ENCODE measurements at regions not wholly inside any gene's neighbourhood (a gene's known extent, or its start where the extent isn't known, plus 50 kb on each side); places are given as distances from the start of the nearest gene placed in this dataset.
A peak's percentile ranks its signal among the peaks of the same experiment; 100 is the strongest.
"Not testable (repeated sequence)": the region's sequence is repeated elsewhere in the genome, so short reads cannot be mapped to it uniquely, and the experiment has no call there.

DNA sequence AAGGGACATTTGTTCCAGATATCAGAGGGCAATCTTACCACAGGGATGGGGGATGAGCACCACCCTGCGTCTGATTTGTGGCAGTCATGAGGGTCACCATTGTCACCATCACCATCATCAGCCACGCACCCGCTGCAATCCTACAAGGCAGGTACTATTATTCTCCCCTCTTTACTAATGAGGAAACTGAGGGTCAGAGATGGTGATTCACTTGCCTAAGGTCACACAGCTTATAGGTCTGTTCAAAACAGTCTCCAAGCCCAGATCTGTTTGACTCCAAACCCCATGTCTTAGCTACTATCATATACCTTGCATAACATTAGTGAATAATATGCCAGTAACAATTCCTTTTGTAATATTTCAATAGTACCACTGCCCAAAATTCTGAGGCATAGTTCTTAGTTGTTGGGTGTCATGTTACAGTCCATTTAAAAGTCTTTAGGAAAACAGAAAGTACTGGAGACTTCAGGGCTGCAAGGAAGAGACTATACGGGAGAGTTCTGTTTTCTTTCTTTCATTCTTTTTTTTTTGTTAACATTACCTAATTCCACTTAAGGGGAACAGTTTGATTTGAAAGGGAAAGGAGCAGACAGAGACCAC lies 166.4 kb downstream of the C16orf95 start:
- H3K4me3 ChIP-seq, result no peak overlapping the region
- peaks cover 16% of the 10 kb centered on the region for H3K4me1 ChIP-seq
- no peak for TF ChIP-seq Cebpa-rat (IDR thresholded peaks at IDR 0.05)
- no peaks in the 10 kb centered on the region for H4K20me1 ChIP-seq
- H3K4me2 ChIP-seq, result no peak overlapping the region
- H3K36me3 ChIP-seq, result no peaks in the 10 kb centered on the region
- H3K27me3 ChIP-seq, result no peaks in the 10 kb centered on the region
- H3K27ac ChIP-seq, result no peak overlapping the region
- peaks cover 45% of the 10 kb centered on the region for H3K9me3 ChIP-seq
- no peak overlapping the region for H3K9ac ChIP-seq

DNA sequence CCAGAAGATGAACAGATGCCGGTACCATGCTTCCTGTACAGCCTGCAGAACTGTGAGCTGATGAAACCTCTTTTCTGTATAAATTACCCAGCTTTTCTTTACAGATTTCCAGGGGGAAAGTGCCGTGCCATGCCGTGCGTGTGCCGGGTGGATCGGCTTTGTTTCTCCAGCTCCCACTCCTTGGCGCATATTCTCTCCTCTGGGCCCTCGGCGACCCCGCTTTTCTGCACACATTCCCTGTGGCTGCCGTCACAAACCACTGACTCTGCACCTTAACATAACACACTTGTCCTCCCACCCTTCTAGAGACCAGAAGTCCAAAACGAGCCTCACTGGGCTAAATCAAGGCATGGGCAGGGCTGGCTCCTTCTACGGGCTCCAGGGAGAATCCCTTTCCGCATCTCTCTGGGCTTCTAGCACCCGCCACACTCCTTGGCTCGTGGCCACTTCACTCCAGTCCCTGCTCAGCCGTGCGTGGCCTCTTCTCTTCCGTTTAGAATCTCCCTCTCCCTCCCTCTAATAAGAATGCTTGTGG lies 164.9 kb downstream of the C16orf95 start:
- Histone ChIP-seq H3K27ac (no peak overlapping the region), H3K9me3 (peaks cover 45% of the 10 kb centered on the region), H3K4me3 (no peak overlapping the region), H3K4me2 (peak overlapping the region; percentile 27; the same call in 1 of the 2 replicates), H3K4me1 (peaks cover 16% of the 10 kb centered on the region), H4K20me1 (no peaks in the 10 kb centered on the region), H3K36me3 (no peaks in the 10 kb centered on the region), H3K27me3 (no peaks in the 10 kb centered on the region), H3K9ac (no peak overlapping the region)
- no peak for TF ChIP-seq Cebpa-rat (IDR thresholded peaks at IDR 0.05)

DNA sequence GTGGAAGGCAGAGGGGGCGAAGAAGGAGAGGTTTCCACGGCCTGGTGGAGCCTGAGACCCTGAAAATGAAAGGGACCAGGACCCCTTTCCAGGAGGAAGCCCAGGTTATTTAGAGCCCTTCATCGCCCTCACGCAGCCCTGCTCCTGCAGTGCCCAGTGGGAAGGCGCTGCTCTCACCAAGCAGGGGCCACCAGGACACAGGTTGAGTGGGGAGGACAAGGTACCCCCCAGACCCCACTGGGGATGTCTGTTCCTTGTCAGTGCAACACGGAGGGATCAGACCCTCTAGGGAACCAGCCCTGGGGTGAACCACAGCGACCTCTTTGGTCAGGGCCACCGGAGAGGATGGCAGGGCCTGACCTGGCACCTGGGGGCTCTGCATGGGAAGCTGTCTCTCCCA lies 163.9 kb downstream of the C16orf95 start:
- Histone ChIP-seq H3K4me1 (peaks cover 16% of the 10 kb centered on the region), H3K4me2 (peak overlapping the region; percentile 27; the same call in 1 of the 2 replicates), H3K27me3 (no peaks in the 10 kb centered on the region), H3K27ac (peak overlapping the region; percentile 14; the same call in 1 of the 2 replicates), H3K9ac (no peak overlapping the region), H4K20me1 (no peaks in the 10 kb centered on the region), H3K9me3 (peaks cover 45% of the 10 kb centered on the region), H3K4me3 (no peak overlapping the region), H3K36me3 (no peaks in the 10 kb centered on the region)
- no peak for TF ChIP-seq Cebpa-rat (IDR thresholded peaks at IDR 0.05)

DNA sequence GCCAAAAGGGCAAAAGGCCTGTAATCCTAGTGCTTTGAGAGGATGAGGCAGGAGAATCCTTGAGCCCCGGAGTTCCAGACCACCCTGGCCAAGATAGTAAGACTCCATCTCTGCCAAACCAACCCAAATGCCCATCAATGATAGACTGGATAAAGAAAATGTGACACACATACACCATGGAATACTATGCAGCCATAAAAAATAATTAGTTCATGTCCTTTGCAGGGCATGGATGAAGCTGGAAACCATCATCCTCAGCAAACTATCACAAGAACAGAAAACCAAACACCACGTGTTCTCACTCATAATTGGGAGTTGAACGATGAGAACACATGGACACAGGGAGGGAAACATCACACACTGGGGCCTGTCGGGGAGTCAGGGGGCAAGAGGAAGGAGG lies 161.9 kb downstream of the C16orf95 start:
- not testable (repeated sequence) for H3K36me3 ChIP-seq, H3K27me3 ChIP-seq, H3K9ac ChIP-seq, H4K20me1 ChIP-seq, H3K4me3 ChIP-seq, H3K27ac ChIP-seq, H3K4me2 ChIP-seq
- peaks cover 18% of the 10 kb centered on the region for H3K4me1 ChIP-seq
- peaks cover 32% of the 10 kb centered on the region for H3K9me3 ChIP-seq

DNA sequence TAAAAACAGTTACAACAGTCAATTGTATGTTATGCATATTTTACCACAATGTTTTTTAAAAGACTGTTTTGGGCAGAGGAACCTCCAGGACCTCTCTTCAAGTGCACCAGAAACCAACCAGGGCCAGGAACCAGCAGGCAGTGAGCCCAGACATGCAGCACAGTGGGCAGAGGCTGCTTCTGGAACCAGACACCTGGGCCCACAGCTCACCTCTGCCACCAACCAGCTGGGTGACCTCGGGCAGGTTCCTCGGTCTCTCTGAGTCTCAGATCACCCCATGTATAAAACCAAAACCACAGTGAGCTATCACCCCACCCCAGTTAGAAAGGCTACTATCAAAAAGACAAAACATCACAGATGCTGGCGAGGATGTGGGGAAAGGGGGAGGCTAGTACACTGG lies 161.0 kb downstream of the C16orf95 start:
- Histone ChIP-seq H3K36me3 (no peaks in the 10 kb centered on the region), H3K27me3 (no peaks in the 10 kb centered on the region), H3K9ac (no peak overlapping the region), H3K4me3 (no peak overlapping the region), H4K20me1 (no peaks in the 10 kb centered on the region), H3K27ac (no peak overlapping the region), H3K4me2 (no peak overlapping the region), H3K4me1 (peaks cover 26% of the 10 kb centered on the region), H3K9me3 (peaks cover 26% of the 10 kb centered on the region)
- TF ChIP-seq Cebpa-rat (IDR thresholded peaks at IDR 0.05), result no peak

DNA sequence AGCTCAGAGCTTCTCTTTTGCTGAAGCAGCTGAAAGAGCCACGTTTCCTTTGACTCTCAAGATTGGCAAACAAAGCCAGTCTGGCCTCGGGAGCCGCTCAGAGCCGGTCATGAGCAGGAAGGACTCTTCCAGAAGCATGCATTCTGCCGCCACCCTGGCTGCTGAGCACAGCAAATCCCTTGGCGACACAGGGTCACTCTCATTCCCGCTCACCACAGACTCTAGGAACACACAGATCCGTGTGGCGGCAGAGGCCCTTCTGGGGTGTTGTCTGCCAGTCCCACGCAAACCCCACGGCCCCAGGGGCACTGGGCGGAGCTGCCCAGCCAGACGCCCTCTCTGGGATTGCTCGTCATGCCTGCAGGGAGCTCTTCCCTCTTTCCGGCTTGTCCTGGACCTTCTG lies 157.0 kb downstream of the C16orf95 start:
- peaks cover 10% of the 10 kb centered on the region for H3K4me1 ChIP-seq
- no peaks in the 10 kb centered on the region for H3K36me3 ChIP-seq
- H3K4me2 ChIP-seq, result peak overlapping the region; percentile 11
- no peaks in the 10 kb centered on the region for H4K20me1 ChIP-seq
- H3K9me3 ChIP-seq, result no peaks in the 10 kb centered on the region
- TF ChIP-seq Cebpa-rat (IDR thresholded peaks at IDR 0.05), result no peak
- no peak overlapping the region for H3K27ac ChIP-seq
- H3K4me3 ChIP-seq, result no peak overlapping the region
- H3K27me3 ChIP-seq, result no peaks in the 10 kb centered on the region
- H3K9ac ChIP-seq, result no peak overlapping the region

DNA sequence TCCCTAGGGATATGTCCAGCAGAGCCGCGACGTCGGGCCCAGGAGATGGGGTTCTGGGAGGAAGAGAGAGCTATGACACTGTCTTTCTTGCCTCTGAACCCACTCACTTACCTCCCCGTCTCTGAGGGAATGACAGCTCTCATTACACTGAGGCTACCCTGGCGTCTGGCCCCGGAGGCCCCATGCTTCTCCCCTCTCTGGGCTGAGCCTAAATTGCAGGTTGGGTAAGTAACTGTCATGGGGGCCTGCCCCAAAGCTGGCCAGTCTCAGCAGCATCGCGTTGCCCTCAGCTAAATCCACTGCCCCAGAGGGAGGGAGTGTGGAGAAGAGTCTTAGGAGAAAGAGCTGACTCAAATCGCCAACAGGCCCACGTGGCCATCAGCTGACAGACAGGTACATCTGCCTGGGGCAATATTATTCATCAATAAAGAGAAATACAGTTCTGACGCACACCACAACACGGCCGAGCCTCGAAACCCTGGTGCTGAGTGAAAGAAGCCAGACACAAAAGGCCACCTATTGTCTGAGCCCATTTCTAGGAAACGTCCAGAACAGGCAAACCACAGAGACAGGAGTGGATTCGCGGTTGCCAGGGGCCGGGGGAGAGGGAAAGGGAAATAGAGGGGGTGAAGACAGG lies 156.4 kb downstream of the C16orf95 start:
- no peak overlapping the region for H3K4me3 ChIP-seq
- H3K4me2 ChIP-seq, result peak overlapping the region; percentile 11
- no peaks in the 10 kb centered on the region for H3K9me3 ChIP-seq
- H3K9ac ChIP-seq, result no peak overlapping the region
- H3K27me3 ChIP-seq, result no peaks in the 10 kb centered on the region
- TF ChIP-seq Cebpa-rat (IDR thresholded peaks at IDR 0.05), result no peak
- H3K27ac ChIP-seq, result no peak overlapping the region
- H3K4me1 ChIP-seq, result peaks cover 10% of the 10 kb centered on the region
- H4K20me1 ChIP-seq, result no peaks in the 10 kb centered on the region
- H3K36me3 ChIP-seq, result no peaks in the 10 kb centered on the region

DNA sequence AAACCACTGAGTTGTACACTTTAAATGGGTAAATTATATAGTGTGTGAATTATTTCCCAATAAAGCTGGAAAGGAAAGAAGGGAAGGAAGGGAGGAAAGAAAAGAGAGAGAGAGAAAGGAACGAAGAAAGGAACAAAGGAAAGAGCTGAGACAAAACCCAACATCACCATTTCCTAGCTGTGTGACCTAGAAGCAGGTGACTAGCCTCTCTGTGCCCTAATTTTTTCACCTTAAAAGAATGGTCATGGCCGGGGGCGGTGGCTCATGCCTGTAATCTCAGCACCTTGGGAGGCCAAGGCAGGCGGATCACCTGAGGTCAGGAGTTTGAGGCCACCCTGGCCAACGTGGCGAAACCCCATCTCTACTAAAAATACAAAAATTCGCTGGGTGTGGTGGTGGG lies 155.8 kb downstream of the C16orf95 start:
- H4K20me1 ChIP-seq, H3K27ac ChIP-seq, H3K9ac ChIP-seq, H3K4me1 ChIP-seq, H3K27me3 ChIP-seq, H3K36me3 ChIP-seq, H3K9me3 ChIP-seq, H3K4me3 ChIP-seq: not testable (repeated sequence)
- H3K4me2 ChIP-seq, result peak overlapping the region; percentile 11; the same call in 1 of the 2 replicates

DNA sequence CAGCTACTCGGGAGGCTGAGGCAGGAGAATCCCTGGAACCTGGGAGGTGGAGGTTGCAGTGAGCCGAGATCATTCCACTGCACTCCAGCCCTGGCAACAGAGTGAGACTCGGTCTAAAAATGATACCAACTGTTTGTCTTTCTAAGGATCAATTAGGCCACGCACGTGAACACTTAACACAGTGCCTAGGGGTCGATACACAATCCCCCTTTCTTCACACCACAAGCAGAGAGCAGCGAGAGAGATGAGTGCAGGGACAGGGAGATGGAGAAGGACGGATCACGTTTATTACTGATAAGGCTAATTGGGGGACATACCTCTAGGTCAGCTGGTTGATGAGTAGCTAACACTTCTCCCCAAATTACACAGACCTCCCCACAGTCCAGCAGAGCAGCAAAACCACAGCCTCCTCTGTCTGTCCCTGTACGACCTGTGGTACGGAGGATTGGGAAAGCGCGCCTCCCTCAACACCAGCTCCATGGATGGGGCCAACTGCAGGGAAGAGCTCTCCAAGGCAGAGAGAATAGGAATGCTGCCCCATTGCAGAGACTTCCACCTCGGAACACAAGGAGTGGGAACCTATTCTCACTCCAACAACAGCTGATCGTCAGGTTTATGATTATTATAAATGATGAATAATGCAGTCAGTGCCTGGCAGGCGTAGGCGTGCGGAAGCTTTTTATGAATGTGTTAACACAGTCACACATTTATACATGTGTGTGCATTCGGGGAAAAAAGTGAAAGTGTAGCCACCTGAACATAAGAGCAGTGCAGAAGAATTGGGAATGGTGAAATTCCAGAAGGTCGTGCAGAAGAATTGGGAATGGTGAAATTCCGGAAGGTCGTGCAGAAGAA lies 155.1 kb downstream of the C16orf95 start:
- Histone ChIP-seq H3K9me3 (no peaks in the 10 kb centered on the region), H3K4me2 (no peak overlapping the region), H3K9ac (no peak overlapping the region), H3K4me3 (no peak overlapping the region), H4K20me1 (no peaks in the 10 kb centered on the region), H3K27ac (no peak overlapping the region), H3K36me3 (no peaks in the 10 kb centered on the region), H3K27me3 (no peaks in the 10 kb centered on the region), H3K4me1 (peaks cover 10% of the 10 kb centered on the region)
- TF ChIP-seq Cebpa-rat (IDR thresholded peaks at IDR 0.05), result no peak

DNA sequence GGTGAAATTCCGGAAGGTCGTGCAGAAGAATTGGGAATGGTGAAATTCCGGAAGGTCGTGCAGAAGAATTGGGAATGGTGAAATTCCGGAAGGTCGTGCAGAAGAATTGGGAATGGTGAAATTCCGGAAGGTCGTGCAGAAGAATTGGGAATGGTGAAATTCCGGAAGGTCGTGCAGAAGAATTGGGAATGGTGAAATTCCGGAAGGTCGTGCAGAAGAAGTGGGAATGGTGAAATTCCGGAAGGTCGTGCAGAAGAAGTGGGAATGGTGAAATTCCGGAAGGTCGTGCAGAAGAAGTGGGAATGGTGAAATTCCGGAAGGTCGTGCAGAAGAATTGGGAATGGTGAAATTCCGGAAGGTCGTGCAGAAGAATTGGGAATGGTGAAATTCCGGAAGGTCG lies 154.4 kb downstream of the C16orf95 start:
- H4K20me1 ChIP-seq, H3K9ac ChIP-seq, H3K4me3 ChIP-seq, H3K9me3 ChIP-seq, H3K27me3 ChIP-seq, H3K36me3 ChIP-seq, H3K4me1 ChIP-seq, H3K27ac ChIP-seq, H3K4me2 ChIP-seq: not testable (repeated sequence)

All from BLaER1 (cell line).